GM10266 (cell line): ENCODE measurements at regions not wholly inside any gene's neighbourhood (a gene's known extent, or its start where the extent isn't known, plus 50 kb on each side); places are given as distances from the start of the nearest gene placed in this dataset.
A peak's percentile ranks its signal among the peaks of the same experiment; 100 is the strongest.
"Not testable (repeated sequence)": the region's sequence is repeated elsewhere in the genome, so short reads cannot be mapped to it uniquely, and the experiment has no call there.

Source experiments
- DNase-seq: peaks from one replicate; pipeline ENCODE4 v3.0.0; 2012; ENCODE audit errors: extremely low spot score
- TF ChIP-seq, protein P1 (sequence below): IDR thresholded peaks from 2 replicates; pipeline ENCODE4 v1.5.1; 2012; ENCODE audit warnings: mild to moderate bottlenecking, low read depth; ENCODE audit not compliant: control insufficient read depth, insufficient read depth; ENCODE audit errors: missing control alignments

DNA sequence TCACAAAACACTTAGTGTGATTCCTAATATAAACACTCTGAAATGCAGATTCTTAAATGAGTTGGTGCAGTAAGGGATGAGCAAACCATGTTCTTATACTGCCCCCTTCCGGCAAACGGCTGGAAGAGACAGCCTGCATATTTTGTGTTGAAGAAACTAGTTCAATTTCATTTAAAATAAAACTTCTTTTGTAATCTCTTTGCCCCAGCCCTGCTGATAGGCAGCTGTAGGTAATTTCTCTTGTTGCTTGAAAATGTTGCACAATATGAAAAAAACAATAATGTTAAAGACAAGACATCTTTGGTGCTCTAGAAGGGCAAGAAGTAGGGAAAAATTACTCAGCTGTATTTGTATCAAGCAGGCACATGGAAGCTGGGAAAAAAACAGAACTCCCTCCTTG, 89.7 kb upstream of the CCNG1 start:
- DNase-seq, result peak; percentile 62
- TF ChIP-seq, protein P1, sequence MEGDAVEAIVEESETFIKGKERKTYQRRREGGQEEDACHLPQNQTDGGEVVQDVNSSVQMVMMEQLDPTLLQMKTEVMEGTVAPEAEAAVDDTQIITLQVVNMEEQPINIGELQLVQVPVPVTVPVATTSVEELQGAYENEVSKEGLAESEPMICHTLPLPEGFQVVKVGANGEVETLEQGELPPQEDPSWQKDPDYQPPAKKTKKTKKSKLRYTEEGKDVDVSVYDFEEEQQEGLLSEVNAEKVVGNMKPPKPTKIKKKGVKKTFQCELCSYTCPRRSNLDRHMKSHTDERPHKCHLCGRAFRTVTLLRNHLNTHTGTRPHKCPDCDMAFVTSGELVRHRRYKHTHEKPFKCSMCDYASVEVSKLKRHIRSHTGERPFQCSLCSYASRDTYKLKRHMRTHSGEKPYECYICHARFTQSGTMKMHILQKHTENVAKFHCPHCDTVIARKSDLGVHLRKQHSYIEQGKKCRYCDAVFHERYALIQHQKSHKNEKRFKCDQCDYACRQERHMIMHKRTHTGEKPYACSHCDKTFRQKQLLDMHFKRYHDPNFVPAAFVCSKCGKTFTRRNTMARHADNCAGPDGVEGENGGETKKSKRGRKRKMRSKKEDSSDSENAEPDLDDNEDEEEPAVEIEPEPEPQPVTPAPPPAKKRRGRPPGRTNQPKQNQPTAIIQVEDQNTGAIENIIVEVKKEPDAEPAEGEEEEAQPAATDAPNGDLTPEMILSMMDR, result peak; percentile 86

DNA sequence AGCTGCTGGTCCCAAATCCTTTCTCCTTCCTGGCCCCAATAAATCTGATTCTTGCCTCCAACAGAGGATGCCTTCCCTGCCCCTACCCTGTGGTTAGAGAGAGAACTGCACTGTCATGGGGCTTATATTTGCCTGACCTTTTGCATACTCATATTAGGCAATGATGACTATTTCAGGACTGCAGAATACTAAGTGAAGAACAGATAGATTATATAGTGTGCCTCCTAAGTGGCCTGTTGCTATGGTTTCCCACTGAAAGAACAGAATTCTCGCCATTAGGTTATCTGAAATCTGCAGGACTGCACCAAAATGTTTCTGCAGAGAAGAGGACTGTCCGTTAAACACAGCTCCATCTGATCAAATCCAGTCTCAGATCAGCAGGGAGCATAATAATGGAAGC, 87.3 kb upstream of the CCNG1 start:
- TF ChIP-seq, protein P1, result no peak
- DNase-seq, result no peak

DNA sequence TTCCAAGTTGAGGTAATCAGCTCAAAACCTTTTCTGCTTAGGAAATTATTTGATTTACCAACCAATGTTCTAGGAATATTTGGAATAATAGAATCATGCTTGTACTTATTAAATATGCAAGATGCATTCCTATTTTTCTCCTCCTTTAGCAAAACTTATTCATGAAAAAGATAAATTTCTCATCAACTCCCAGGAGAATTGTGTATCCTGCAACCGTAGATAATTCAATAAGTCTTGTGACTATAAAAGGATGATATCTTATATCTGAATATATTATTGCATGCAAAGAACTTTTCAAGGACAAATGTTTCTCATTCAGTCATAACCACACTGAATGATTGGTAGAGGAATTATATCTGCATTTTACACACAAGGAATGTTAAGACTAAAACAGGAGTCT, 84.9 kb upstream of the CCNG1 start:
- TF ChIP-seq, protein P1, result no peak
- no peak for DNase-seq

DNA sequence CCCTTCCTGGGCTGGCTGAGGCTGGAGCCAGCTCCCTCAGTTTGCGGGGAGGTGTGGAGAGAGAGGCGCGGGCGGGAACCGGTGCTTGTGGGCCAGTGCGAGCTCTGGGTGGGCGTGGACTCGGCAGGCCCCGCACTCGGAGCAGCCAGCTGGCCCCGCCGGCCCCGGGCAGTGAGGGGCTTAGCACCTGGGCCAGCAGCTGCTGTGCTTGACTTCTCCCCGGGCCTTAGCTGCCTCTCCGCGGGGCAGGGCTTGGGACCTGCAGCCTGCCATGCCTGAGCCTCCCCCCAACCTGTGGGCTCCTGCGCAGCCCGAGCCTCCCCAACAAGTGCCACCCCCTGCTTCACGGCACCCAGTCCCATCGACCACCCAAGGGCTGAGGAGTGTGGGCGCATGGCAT, 81.6 kb upstream of the CCNG1 start:
- not testable (repeated sequence) for DNase-seq

DNA sequence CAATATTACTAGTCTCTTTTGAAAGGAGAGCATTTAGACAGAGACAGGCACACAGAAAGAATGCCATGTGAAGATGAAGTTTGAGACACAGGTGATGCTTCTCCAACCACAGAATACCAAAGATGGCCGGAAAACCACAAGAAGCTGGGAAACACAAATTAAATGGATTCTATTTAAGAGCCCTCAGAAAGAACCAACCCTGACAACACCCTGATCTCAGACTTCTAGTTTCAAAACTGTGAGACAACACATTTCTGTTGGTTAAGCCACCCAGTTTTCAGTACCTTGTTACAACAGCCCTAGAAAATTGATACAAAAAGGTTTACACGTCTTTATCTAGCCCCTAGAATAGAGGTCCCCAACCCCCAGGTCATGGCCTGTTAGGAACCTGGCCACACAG, 79.8 kb upstream of the CCNG1 start:
- TF ChIP-seq, protein P1, result no peak
- no peak for DNase-seq

DNA sequence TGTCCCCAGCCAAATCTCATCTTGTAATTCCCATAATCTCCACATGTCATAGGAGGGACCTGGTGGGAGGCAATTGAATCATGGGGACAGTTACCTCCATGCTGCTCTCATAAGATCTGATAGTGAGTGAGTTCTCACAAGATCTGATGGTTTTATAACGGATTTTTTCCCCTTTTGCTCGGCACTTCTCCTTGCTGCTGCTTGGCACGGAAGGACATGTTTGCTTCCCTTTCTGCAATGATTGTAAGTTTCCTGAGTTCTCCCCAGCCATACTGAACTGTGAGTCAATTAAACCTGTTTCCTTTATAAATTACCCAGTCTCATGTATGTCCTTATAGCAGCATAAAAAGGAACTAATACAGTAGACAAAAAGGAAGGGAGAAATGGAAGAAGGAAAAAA, 76.7 kb upstream of the CCNG1 start:
- TF ChIP-seq, protein P1, result no peak
- DNase-seq, result no peak

DNA sequence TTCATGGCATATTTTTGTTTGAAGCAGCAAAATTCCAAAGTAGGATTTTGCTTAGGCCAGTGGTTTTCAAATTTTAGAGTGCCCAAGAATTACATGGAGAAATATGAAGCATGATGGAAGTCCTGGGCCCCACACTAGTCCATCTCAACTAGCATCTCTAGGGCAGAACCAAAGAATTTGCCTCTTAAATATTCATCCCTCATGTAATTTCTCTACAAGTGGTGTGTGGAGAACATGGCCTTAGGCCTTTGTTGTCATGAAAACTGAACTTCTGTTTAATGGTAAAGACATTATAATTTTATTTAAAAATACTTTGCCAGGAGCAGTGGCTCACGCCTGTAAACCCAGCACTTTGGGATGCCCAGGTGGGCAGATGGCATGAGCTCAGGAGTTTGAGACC, 75.9 kb upstream of the CCNG1 start:
- TF ChIP-seq, protein P1, result no peak

DNA sequence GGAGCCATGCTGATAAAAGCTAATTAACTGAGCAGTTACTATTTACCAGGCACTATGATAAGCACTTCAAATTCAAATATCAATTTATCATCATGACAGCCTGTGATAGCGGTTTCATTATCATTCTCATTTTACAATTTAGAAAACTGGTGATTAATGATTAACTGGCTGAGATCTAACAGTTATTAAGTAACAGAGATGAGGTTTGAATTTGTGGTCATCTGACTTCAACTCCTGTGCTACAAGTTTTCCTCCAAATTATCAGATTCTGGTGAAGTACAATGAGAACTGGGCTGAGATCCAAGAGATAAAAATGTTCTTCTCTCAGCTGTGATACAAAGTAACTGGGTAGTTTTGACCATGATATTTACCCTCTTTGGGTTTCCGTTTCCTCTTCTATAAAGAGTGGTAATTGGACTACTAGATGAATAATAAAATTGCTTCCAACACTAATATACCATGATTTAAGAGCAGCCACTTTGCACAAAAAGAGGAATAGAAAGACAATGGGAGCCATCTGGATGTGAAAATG, 74.5 kb upstream of the CCNG1 start:
- TF ChIP-seq, protein P1, result no peak
- DNase-seq, result no peak

More for the DNA sequence above, 75.9 kb upstream of the CCNG1 start:
- DNase-seq, result no peak
